Islet of Langerhans (tissue), 1 donor: ENCODE measurements at regions not wholly inside any gene's neighbourhood (a gene's known extent, or its start where the extent isn't known, plus 50 kb on each side); places are given as distances from the start of the nearest gene placed in this dataset.

ENCODE experiments used
- FAIRE-seq: peaks from one replicate; lab custom pipeline; 2011; peaks lifted over from hg19 to GRCh38; lab: Jason Lieb, UNC

DNA sequence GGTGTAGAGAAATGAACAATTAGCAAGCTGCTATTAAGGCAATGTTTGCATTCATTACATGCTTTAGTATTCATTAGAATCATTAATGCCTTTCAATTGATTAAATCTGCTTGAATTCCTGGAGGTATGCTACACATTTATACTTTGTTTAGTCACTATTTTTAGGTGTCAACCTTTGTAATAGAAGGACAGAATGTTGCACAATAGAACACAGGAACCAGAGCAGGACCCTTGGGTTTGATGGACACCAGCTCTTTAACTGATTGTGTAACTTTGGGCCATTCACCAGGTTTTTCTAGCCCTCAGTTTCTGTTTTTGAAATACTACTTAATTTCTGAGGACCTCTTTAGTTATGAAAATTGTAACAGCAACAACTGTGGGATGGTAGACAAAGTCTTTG is 317.6 kb upstream of the UMPS start:
- no peak for FAIRE-seq

DNA sequence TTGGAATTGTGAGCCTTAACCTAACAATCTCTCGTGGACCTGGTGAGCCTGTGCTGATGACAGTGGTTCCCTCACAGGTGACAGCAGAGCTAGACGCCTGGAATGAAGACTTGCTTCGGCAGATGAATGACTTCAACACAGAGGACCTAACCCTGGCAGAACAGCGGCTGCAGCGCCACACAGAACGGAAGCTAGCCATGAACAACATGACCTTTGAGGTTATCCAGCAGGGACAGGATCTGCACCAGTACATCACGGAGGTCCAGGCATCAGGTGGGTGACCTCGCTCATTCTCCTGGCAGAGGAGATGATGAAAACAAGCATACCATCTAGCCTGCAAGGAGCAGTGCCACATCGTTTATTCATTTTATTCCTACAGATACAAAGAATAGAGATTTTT is 316.9 kb upstream of the UMPS start:
- no peak for FAIRE-seq

DNA sequence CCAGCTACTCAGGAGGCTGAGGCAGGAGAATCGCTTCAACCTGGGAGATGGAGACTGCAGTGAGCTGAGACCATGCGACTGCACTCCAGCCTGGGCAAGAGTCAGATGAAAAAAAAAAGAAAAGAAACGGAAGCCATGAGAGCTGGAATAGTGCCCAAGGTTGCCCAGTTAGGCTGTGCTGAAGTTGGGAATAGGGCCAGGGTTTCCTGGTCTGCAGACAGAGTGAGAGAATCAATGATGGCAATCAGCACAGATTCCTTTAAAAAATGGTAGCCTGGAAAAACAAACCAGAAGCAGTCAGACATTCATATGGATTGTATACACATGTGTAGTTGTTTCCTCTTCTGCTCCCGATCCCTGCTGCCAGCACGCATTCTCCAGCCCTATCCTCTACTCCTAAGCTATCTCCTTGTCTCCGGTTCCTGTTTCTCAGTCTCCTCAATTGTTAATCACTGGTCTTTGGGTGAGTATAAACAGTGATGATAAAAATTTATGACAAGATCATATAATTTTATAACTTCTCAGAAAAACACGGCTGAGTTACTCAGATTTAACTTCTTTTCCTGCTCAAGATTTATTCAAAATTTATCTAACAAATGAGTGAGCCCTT is 316.2 kb upstream of the UMPS start:
- FAIRE-seq: no peak

DNA sequence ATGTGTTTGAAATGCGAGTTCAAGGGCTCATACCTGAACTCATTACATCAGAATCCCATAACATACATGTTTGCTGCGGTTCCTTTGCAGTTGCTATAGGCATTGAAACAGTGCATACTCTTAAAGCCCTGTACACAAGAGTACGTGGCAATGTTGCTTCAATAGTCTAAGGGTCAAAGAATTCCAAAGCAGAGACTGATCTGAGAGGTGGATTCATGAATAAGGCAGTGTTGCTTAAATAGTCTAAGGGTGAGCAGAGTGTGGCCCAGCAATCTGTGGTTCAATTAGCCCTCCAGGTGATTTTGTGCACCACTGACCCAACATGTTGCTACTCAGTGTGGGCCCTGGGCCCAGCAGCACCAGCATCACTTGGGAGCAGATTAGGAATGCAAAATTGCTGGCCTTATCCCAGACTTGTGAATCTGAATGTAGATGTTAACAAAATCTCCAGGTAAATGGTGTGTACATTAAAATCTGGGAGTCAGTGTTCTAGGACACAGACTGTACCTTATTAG is 314.7 kb upstream of the UMPS start:
- no peak for FAIRE-seq

DNA sequence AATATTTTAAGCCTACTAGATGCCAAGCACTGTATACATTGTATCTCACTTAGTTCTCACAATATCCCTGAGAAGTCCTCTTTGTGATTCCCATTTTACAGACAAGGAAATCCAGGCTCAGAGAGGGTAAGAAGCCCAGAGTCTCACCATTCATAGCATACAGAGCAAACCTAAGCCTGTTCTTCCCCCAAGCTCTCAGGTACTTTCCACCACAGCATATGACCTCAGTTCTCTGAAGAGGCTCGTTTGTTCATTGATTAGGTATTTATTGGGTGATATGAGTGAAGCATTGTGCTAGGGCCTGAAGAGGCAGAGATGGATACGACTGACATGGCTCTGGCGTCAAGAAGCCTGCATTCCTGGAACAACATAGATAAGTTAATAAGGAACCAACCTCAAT is 310.9 kb upstream of the UMPS start:
- FAIRE-seq: no peak

DNA sequence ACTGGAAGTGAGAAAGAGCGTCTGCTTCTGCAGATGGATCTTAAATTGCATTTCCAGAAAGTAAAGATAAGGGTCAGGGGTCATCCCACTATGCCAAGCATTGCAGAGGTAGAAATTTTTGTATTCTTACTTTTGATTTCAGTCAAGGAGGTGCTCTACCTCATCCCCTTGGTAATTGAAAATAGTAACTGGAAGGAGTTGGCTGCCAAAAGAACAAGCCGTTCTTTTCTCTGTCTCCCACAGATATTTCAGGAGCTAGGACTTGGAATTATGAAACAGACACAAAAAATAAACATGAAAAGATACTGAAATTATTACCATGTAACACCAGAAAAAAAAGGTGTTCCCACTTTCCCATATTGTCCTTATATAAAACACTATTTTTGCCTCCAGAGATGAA is 309.9 kb upstream of the UMPS start:
- FAIRE-seq: no peak

DNA sequence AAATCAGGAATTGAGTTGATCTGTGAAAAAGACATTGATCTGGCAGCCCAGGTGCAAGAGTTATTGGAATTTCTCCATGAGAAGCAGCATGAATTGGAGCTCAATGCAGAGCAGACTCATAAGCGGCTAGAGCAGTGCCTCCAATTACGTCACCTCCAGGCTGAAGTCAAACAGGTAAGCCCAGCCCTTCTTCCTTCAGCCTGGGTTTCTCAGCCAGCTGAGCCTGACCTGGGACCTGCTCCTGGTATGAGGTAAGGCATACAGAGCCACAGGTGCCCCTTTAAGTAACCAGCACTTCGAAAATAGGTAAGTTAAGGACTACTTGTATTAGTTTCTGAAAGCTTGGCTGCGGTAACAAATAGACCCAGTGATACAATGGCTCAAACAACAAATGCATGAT is 307.4 kb upstream of the UMPS start:
- FAIRE-seq: no peak

DNA sequence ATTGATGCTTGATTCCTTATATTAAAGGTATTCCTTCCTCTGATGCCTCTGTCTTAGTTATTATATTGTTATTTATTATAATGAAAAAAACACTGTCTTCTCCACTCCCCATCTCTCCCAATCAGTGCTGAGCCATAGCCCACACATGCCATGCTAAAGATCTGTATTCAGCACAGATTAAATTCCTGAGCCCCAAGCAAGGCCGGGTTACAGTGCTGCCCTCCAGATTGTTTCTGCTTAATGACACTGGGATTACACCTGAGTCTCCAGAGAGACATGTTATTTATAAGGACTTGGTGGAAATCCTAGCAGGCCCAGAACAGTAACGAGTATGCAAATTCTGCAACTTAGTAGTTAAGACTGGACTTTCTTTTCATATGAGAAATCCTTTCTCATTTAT is 305.9 kb upstream of the UMPS start:
- no peak for FAIRE-seq

DNA sequence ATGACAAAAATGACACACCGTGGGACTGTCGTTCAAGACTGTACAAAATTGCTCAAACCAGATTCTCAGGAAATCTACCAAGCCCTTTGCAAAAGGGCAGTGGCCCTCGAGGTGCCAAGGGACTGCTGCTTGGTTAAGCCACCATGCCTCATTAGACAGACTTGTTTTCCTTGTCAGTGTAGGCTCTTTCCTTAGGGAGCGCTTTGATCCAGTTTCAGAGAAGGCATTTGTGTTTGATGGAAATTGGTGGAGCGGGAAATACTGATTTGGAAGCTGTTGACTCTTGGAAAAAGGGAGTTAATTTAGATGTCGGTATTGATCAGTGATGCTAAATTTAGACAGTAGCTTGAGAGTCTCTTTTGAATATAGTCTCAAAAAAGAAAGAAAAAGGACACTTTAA is 304.3 kb upstream of the UMPS start:
- FAIRE-seq: no peak

DNA sequence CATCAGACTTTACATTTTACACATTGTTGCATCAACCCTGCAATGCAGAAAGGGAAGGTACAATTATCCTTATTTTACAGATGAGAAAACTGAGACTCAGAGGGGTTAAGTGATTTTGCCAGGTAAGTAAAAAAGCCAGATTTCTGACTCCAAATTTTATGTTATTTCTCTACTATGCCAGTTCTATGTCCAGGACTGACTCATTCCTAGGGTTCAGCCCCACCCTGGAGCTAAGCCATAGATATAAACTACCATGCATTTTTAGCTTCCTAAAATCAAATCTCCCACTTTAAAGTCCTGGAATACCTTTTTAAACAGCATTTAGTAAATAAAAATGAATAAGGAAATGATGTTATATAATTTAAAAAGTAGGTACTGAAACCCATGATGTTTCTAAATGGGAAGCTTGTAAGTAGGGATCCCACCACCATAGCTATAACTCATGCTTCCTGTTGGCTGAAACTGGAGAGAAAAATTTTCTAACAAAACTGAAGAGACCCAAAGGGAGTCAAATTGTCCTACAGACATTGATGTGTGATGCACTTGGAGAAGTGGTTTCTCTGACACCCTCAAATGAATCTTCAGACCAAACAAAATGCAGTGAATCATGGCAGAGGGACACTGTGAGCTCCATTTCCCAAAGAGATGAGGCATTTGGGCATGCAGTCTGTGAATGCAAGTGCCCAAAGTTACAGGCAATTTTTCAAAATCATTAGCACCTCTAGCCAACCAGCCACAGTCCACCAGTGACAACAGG is 301.7 kb upstream of the UMPS start:
- FAIRE-seq: no peak

DNA sequence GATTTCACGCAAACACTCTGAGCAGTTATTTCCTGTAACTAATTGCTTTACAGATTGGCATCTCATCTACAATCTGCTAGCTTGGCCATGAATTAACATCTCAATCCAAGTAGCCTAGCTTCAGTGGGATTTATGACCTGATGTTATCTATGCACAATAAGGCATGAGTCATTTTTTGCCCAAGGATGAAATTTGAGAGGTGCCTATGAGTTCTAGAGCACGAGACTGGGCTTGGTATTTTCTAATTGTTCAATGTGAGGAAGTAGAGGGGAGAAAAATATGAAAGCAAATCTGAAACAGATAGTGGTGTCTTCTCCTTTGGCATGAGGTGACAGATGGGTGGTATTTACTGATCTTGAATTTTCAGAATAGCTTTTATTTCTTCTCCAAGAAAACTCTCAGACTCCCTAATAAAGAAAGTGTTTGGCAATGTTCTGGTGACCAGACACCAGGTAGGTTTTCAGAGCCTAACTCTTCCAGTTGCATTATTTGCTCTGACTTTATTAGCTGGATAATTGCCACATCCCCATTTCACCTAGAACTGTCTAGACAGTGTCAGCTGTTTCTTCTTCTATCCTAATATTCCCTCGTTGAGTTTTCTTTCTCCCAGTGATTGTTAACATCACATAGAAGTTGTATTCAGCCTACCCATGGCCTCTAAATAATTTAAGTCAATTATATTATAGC is 301.0 kb upstream of the UMPS start:
- FAIRE-seq: no peak

DNA sequence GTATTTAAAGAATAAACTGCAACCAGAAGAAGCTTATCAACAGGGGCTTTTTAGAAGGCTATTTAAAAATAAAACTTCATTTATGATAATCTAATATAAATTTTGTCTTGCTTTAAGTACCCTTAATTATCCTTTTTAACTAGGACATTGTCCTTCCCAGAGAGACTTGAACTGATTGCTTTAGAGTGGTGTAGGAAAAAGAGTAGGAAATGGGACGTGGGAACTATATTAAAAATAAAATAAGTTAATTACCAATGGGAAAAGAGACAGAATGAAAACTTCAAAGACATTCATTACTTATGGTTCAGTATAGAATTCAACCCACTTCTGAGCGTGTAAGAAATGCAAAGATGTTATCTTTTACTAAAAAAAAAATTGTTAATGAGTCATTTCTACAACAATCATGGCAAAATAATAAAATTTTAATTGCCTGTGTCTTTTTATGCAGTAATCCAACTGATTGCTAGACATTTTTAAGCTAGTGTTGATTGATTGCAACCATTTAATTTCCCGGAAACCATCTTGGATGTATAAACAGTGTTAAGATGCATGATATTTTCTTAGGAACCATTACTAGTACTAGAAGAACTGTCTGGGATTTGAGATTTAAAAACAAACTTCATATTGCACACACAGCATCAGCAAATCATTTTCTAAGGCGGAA is 298.8 kb upstream of the UMPS start:
- FAIRE-seq: no peak

DNA sequence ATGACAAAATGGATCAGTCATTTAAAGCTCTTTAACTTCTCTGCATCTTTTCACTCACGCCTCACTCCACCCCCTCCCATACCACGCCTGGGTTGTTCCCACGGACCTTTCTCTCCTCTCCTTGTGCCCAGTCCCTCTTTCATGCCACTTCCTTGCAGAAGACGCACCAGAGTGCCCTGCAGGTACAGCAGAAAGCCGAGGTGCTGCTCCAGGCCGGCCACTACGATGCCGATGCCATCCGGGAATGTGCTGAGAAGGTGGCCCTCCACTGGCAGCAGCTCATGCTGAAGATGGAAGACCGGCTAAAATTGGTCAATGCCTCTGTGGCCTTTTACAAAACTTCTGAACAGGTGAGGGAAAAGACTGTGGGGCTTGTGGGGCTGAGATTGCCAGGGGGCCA is 296.1 kb upstream of the UMPS start:
- FAIRE-seq: no peak

DNA sequence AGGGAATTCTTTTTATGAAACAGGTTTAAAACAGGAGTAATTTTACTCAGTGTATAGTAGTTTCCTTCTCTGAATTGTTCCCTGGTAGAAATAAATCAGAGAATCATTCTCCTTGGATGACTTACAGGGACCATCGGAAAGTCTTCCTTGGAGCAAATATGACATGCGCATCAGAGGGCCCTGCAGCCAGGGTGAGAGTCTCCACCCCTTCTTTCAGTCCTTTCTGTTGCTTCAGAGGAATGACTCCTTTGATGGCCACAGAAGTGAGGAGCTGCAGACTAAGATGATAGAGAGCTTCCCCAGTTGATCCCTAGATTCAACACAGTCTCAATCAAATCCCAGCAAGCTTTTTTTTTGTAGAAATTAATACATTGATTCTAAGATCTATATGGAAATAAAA is 294.8 kb upstream of the UMPS start:
- no peak for FAIRE-seq

DNA sequence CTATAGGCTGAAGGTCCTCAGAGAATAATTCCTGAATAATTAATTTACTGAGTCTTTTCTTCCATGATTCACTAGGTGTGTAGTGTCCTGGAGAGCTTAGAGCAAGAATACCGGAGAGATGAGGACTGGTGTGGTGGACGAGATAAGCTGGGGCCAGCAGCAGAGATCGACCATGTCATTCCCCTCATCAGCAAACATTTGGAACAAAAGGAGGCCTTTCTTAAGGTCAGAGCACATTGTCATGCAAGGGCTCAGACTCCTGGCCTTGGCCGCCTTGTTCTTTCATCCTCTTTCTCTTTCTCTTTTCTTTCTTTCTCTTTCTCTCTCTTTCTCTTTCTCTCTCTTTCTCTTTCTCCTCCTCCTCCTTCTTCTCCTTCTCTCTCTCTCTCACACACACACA is 291.4 kb upstream of the UMPS start:
- no peak for FAIRE-seq

DNA sequence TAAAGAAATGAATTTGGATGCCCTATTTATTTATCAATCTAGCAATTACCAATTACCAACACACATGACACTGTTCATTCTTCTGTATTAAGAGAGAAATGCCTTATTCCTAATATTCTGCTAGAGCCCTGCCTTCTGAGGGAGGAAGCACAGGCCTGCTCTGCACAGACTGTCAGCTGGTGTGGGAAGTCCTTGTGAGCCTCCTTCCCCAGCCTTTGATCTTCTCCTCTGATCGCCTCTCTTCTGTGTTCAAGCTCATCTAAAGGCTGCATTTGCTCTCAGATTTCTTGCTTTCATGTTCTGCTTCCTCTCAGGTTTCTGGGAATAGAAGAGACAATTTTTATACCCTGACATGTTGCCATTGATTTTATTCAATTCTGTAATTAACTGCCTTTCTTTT is 290.6 kb upstream of the UMPS start:
- FAIRE-seq: no peak

DNA sequence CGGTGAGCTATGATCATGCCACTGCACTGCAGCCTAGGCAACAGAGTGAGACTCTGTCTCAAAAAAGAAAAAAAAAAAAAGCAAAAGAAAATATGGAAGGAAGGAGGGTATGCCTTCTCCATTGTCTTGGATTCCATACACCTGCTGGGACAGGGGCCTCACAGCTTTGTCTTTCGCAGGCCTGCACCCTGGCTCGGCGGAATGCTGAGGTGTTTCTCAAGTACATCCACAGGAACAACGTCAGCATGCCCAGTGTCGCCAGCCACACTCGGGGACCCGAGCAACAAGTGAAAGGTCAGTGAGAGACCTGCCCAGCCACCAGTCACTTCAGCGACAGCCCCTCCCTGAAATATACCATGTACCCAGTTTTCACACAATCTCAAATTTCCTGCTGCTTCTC is 288.5 kb upstream of the UMPS start:
- no peak for FAIRE-seq

DNA sequence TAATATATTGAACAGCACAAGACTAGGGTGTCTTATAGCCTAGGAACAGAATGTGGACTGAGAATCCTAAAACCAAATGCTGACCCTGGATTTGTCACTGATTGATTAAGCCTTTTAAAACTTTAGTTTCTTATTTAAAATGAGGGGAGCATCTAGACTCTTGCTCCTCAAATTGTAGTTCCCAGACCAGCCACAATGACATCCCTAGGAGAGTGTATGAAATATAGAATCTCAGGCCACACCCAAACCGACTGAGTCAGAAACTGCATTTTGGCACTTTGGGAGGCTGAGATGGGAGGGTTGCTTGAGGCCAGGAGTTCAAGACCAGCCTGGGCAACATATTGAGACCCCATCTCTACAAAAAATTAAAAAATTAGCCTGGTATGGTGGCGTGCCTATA is 287.8 kb upstream of the UMPS start:
- no peak for FAIRE-seq

DNA sequence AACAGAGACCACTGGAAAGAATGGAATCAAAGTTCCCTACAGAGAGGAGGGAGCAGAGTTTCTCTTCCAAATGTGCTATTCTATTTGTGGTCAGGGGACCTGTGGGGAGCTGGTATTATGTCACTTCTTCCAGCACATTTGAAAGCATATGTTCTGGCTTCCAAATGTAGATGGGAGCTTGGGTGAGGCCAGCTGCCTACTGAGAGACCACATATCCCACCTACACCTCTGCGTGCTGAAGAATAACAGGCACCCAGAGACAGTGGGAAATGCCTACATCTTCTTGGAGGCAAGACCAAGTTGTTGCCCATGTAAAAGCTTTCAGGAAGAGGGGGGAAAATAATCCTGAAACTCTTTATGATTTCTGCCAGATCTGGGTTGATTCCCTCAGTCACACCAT is 286.8 kb upstream of the UMPS start:
- FAIRE-seq: no peak

DNA sequence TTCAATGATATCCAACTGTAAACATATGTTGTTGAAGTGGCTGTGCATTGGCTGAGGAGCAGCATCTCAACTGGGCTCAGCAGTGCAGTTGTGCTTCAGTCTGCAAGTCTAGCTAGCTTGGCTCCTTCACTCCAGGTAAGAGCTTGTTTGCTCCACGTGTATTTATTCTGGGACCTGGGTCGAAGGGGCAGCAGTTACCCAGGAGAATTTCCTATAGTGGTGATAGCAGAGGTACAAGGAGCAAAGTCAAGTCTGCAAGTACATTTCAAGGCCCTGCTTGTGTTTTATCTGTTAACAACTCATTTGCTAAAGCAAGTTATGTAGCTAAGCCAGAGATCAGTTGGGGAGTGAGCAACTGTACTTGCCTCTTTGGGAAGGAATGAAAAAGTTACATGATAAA is 286.2 kb upstream of the UMPS start:
- FAIRE-seq: no peak

DNA sequence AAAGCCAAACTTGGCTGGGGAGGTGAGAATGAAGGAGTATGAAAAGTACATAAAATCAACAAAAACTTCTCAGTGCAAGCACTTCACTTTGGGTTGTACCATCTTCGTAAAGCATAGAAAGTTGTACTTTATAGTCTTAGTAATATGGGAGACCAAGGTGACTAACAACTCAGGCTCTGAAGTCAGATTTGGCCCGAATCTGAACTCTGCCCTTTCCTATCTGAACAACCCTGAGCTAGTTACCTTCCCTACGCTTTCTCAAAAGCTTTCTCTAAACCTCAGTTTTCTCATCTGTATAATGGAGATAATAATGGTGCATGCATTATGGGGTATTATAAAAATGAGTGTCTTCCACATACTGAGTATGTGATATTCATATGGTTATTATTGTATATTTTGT is 285.4 kb upstream of the UMPS start:
- no peak for FAIRE-seq

DNA sequence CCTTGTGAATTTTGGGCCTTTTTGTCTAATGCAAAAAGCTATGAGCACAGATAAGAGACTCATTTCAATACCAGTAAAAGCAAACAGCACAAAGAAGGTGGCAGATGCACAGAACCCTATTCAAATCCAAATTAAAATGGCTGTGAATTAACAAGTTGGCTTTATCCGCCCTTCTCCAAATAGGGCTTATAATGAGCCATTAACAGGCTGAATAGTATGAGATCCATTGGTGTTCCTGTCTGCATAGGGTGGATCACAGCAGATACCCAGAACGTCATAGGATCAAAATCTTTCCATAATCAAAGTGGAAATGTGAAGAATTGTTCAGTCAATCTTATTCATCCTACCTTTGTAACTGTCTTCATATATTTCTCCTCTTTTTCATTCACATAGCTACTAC is 282.4 kb upstream of the UMPS start:
- FAIRE-seq: no peak

DNA sequence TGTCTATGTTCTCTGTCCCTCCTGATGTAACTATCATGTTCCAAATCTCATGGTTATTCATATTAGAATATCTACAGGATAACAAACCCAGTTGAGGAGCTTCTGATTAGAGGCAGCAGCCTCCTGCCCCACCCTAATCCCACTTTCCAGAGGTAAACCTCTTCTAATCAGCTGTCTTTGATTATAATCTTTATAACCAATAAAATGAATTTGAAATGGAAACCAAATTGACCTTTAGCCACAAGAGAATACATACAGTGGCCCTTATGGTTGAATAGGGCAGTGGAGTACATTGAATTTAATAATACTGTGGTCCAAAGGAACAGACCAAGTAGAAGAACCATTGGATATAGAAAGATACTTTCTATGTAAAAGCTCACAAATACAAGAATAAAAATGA is 281.3 kb upstream of the UMPS start:
- no peak for FAIRE-seq
